ENCODE measurements at regions not wholly inside any gene's neighbourhood (a gene's known extent, or its start where the extent isn't known, plus 50 kb on each side); places are given as distances from the start of the nearest gene placed in this dataset.

DNA sequence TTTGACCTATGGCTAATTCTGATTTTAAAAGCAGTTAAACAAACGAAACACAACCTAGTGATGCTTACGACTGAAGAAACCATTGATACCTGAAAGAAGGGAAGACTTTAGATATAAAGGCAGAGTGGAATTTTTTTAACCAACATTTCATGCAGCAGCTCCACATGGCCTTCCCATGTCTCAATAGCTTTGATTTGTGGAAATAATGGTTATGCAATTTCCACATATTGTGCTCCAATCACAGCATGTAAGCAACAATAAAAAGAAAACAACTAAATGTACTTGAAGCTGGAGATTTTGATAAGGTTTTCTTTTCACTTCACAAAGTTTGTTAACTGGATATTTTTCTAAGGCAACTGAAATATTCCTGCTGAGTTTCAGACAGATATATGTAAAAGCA, 82.0 kb upstream of the SLC39A10 start:
- Histone ChIP-seq H3K79me2 (ENCODE audit: low read length) (no peaks in the 10 kb centered on the region), H3K9ac (ENCODE audit: low read length) (no peak overlapping the region), H4K20me1 (ENCODE audit: insufficient read depth, low read length) (no peaks in the 10 kb centered on the region), H3K9me2 (replicated peaks; ENCODE audit: insufficient read depth, low read length) (no peaks in the 10 kb centered on the region), H3F3A (ENCODE audit: insufficient read depth, low read length) (no peaks in the 10 kb centered on the region), H3K36me3 (replicated peaks; ENCODE audit: insufficient read depth, low read length) (no peaks in the 10 kb centered on the region), H3K27me3 (replicated peaks; ENCODE audit: insufficient read depth, low read length) (no peaks in the 10 kb centered on the region), H3K4me3 (ENCODE audit: low read length) (no peak overlapping the region), H2AFZ (ENCODE audit: low read length) (no peak overlapping the region), H3K4me1 (ENCODE audit: low read length) (peaks cover 3% of the 10 kb centered on the region; the same call in 1 of the 2 replicates), H3K9me3 (replicated peaks; ENCODE audit: insufficient read depth, low read length) (no peaks in the 10 kb centered on the region), H3K4me2 (ENCODE audit: low read depth, low read length) (no peak overlapping the region), H3K27ac (ENCODE audit: low read length) (no peak overlapping the region)
- TF ChIP-seq CTCF (IDR thresholded peaks at IDR 0.05; ENCODE audit: low read length) (no peak), EZH2phosphoT487 (IDR thresholded peaks at IDR 0.05; ENCODE audit: low read length) (no peak), EZH2 (optimal IDR thresholded peaks at IDR 0.05; ENCODE audit: low read depth, low read length) (no peak)
- DNase-seq = no peak

- Histone ChIP-seq H4K20me1 (ENCODE audit: insufficient read depth, low read length) (no peaks in the 10 kb centered on the region), H3K9me3 (replicated peaks; ENCODE audit: insufficient read depth, low read length) (no peaks in the 10 kb centered on the region), H3K9ac (ENCODE audit: low read length) (no peak overlapping the region), H2AFZ (ENCODE audit: low read length) (no peak overlapping the region), H3K79me2 (ENCODE audit: low read length) (no peaks in the 10 kb centered on the region), H3F3A (ENCODE audit: insufficient read depth, low read length) (no peaks in the 10 kb centered on the region), H3K4me1 (ENCODE audit: low read length) (no peaks in the 10 kb centered on the region), H3K9me2 (replicated peaks; ENCODE audit: insufficient read depth, low read length) (no peaks in the 10 kb centered on the region), H3K4me2 (ENCODE audit: low read depth, low read length) (no peak overlapping the region), H3K36me3 (replicated peaks; ENCODE audit: insufficient read depth, low read length) (no peaks in the 10 kb centered on the region), H3K4me3 (ENCODE audit: low read length) (no peak overlapping the region), H3K27me3 (replicated peaks; ENCODE audit: insufficient read depth, low read length) (no peaks in the 10 kb centered on the region), H3K27ac (ENCODE audit: low read length) (no peak overlapping the region)
- no peak for DNase-seq
- TF ChIP-seq EZH2 (optimal IDR thresholded peaks at IDR 0.05; ENCODE audit: low read depth, low read length) = no peak
- TF ChIP-seq EZH2phosphoT487 (IDR thresholded peaks at IDR 0.05; ENCODE audit: low read length) = no peak
- TF ChIP-seq CTCF (IDR thresholded peaks at IDR 0.05; ENCODE audit: low read length) = no peak
Measured at GRCh38 chr2:195574312-195574711, 82.7 kb upstream of the SLC39A10 start.

DNA sequence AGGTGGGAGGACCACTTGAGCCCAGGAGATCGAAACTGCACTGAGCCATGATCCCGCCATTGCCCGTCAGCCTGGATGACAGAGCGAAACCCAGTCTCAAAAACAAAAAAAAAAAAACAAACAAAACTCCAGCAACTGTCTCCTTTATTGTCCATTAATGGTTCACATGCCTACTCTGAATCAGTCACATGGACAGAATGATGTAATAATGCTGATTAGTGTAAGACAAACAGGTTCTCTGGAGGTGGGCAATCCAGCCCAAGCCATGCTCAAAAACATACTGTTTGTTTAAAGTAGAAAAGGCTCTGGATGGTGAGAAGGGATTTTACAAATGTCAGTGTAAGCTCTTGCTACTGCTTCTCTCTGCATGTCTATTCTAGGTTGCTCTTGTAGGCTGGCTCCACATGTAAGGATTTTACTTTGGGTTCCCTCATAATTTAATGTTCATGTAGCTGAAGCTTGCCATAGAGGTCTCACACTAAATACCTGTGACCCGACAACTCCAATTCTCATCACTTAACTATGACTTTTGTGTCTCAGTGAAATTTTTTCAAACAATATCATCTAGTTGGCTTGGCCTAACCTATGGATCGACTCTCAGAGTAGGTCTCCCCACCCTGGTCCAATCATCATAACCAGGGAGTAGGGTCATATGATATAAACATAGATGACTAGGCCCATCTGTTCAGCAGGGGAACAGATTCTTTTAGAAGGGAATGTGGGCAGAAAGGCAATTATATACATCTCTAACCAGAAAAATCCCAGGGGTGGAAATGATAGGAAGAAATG, 83.9 kb upstream of the SLC39A10 start:
- Histone ChIP-seq H2AFZ (ENCODE audit: low read length) (no peak overlapping the region), H3K9me2 (replicated peaks; ENCODE audit: insufficient read depth, low read length) (no peaks in the 10 kb centered on the region), H4K20me1 (ENCODE audit: insufficient read depth, low read length) (no peaks in the 10 kb centered on the region), H3K4me2 (ENCODE audit: low read depth, low read length) (no peak overlapping the region), H3F3A (ENCODE audit: insufficient read depth, low read length) (no peaks in the 10 kb centered on the region), H3K27ac (ENCODE audit: low read length) (no peak overlapping the region), H3K9me3 (replicated peaks; ENCODE audit: insufficient read depth, low read length) (no peaks in the 10 kb centered on the region), H3K9ac (ENCODE audit: low read length) (no peak overlapping the region), H3K79me2 (ENCODE audit: low read length) (no peaks in the 10 kb centered on the region), H3K27me3 (replicated peaks; ENCODE audit: insufficient read depth, low read length) (no peaks in the 10 kb centered on the region), H3K4me1 (ENCODE audit: low read length) (no peaks in the 10 kb centered on the region), H3K36me3 (replicated peaks; ENCODE audit: insufficient read depth, low read length) (no peaks in the 10 kb centered on the region), H3K4me3 (ENCODE audit: low read length) (no peak overlapping the region)
- TF ChIP-seq CTCF (IDR thresholded peaks at IDR 0.05; ENCODE audit: low read length) (no peak), EZH2phosphoT487 (IDR thresholded peaks at IDR 0.05; ENCODE audit: low read length) (no peak), EZH2 (optimal IDR thresholded peaks at IDR 0.05; ENCODE audit: low read depth, low read length) (no peak)
- DNase-seq = no peak
